ENCODE measurements at regions not wholly inside any gene's neighbourhood (a gene's known extent, or its start where the extent isn't known, plus 50 kb on each side); places are given as distances from the start of the nearest gene placed in this dataset.

- no peaks in the 10 kb centered on the region for H3K9me3 Mint-ChIP-seq
- H3K27ac Mint-ChIP-seq: no peak overlapping the region
- no peaks in the 10 kb centered on the region for H3K4me1 Mint-ChIP-seq (ENCODE audit: unreplicated experiment)
- DNase-seq (ENCODE audit: extremely low spot score, unreplicated experiment): no peak
- H3K27me3 Mint-ChIP-seq: peaks cover 24% of the 10 kb centered on the region
- no peaks in the 10 kb centered on the region for H3K36me3 Mint-ChIP-seq
- no peak for TF ChIP-seq CTCF (conservative IDR thresholded peaks at IDR 0.05)
- no peak overlapping the region for H3K4me3 Mint-ChIP-seq
Observed at GRCh38 chr5:87774804-87775203, 362.1 kb upstream of the CCNH start.

DNA sequence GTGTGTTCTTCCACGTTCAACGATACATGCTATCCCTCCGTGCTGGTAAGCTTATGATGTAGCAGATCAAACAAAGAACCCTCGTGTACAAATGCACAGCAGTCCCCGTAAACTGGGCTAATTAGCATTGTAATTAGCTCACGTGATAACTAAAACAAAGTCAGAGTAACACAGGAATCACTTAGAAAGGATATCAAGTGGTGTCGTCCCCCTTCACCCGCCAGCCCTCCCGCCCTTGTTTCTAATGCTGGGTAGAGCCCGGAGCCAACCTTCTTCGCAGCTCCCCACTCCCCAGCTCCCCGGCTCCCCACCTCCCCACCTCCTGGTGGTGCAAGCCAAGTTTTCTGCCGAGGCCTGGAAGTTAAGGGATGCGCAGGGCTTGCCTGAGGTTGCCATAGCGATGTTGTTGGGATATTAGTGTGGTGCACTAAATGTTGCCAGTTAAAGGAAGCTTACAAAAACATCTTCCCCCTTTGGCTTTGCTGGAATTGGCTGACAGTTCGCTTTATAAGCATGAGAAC lies 357.9 kb upstream of the CCNH start:
- no peak for DNase-seq (ENCODE audit: extremely low spot score, unreplicated experiment)
- Mint-ChIP-seq H3K4me3 (no peak overlapping the region), H3K36me3 (no peaks in the 10 kb centered on the region)

GRCh38 chr5:87770016-87770570 lies 357.4 kb upstream of the CCNH start:
- H3K4me1 Mint-ChIP-seq (ENCODE audit: unreplicated experiment): no peaks in the 10 kb centered on the region
- no peak overlapping the region for H3K4me3 Mint-ChIP-seq
- no peak for TF ChIP-seq CTCF (conservative IDR thresholded peaks at IDR 0.05)
- H3K9me3 Mint-ChIP-seq: no peaks in the 10 kb centered on the region
- no peaks in the 10 kb centered on the region for H3K36me3 Mint-ChIP-seq
- peaks cover 25% of the 10 kb centered on the region for H3K27me3 Mint-ChIP-seq
- H3K27ac Mint-ChIP-seq: no peak overlapping the region
- DNase-seq (ENCODE audit: extremely low spot score, unreplicated experiment): no peak

More for the DNA sequence above, 357.9 kb upstream of the CCNH start:
- Mint-ChIP-seq H3K9me3 (no peaks in the 10 kb centered on the region), H3K27ac (no peak overlapping the region), H3K27me3 (peaks cover 25% of the 10 kb centered on the region), H3K4me1 (ENCODE audit: unreplicated experiment) (no peaks in the 10 kb centered on the region)
- TF ChIP-seq CTCF (conservative IDR thresholded peaks at IDR 0.05): no peak

- TF ChIP-seq CTCF (conservative IDR thresholded peaks at IDR 0.05): no peak
- DNase-seq (ENCODE audit: extremely low spot score, unreplicated experiment): no peak
- H3K36me3 Mint-ChIP-seq: no peaks in the 10 kb centered on the region
Observed at GRCh38 chr5:87769157-87769556, 356.4 kb upstream of the CCNH start.

DNA sequence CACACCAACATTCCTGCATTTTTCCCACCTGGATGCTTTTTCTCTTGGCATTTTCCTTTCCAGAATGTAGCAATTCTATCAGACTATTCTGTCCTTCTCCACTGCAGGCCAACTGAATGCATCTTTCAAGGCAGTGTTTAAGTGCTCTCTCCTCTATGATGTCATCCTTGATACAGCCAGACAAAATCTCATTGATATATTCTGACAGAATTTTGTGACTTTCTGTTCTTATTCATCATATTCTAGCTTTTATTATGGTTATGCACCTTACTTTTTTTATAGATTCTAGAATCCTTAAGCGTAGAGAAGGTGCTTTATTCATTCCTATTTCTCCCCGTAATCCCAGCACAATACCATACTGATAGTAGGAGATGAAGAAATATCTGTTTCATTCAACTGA lies 355.5 kb upstream of the CCNH start:
- Mint-ChIP-seq H3K9me3 (no peaks in the 10 kb centered on the region), H3K27me3 (peaks cover 18% of the 10 kb centered on the region), H3K27ac (no peak overlapping the region), H3K4me3 (no peak overlapping the region), H3K36me3 (no peaks in the 10 kb centered on the region), H3K4me1 (ENCODE audit: unreplicated experiment) (no peaks in the 10 kb centered on the region)
- TF ChIP-seq CTCF (conservative IDR thresholded peaks at IDR 0.05): no peak
- DNase-seq (ENCODE audit: extremely low spot score, unreplicated experiment): no peak

More at GRCh38 chr5:87769157-87769556, 356.4 kb upstream of the CCNH start:
- H3K9me3 Mint-ChIP-seq: no peaks in the 10 kb centered on the region
- no peak overlapping the region for H3K4me3 Mint-ChIP-seq
- H3K27ac Mint-ChIP-seq: no peak overlapping the region
- no peaks in the 10 kb centered on the region for H3K4me1 Mint-ChIP-seq (ENCODE audit: unreplicated experiment)
- H3K27me3 Mint-ChIP-seq: peaks cover 25% of the 10 kb centered on the region

Data from type B pancreatic cell (in vitro differentiated cells).